ENCODE measurements at regions not wholly inside any gene's neighbourhood (a gene's known extent, or its start where the extent isn't known, plus 50 kb on each side); places are given as distances from the start of the nearest gene placed in this dataset.

GRCh38 chr6:142561511-142562265 lies 259.9 kb downstream of the ADGRG6 start:
- no peak for DNase-seq (ENCODE audit: low read depth)

GRCh38 chr6:142562865-142563264 lies 261.1 kb downstream of the ADGRG6 start:
- DNase-seq (ENCODE audit: low read depth): no peak

GRCh38 chr6:142566628-142567396 lies 265.0 kb downstream of the ADGRG6 start:
- peak; percentile 43 for DNase-seq (ENCODE audit: low read depth)

GRCh38 chr6:142567461-142567860 lies 265.7 kb downstream of the ADGRG6 start:
- DNase-seq (ENCODE audit: low read depth): no peak

- no peak for DNase-seq (ENCODE audit: low read depth)
Observed at GRCh38 chr6:142568857-142569597, 267.2 kb downstream of the ADGRG6 start.

GRCh38 chr6:142569676-142570075 lies 267.9 kb downstream of the ADGRG6 start:
- DNase-seq (ENCODE audit: low read depth): no peak

- DNase-seq (ENCODE audit: low read depth): no peak
Observed at GRCh38 chr6:142570221-142570671, 268.4 kb downstream of the ADGRG6 start.

- DNase-seq (ENCODE audit: low read depth): no peak
Observed at GRCh38 chr6:142592876-142593275, 291.1 kb downstream of the ADGRG6 start.

- DNase-seq (ENCODE audit: low read depth): no peak
Observed at GRCh38 chr6:142597836-142598235, 296.0 kb downstream of the ADGRG6 start.

- DNase-seq (ENCODE audit: low read depth): no peak
Observed at GRCh38 chr6:142601427-142601826, 299.6 kb downstream of the ADGRG6 start.

GRCh38 chr6:142602972-142603371 lies 301.2 kb downstream of the ADGRG6 start:
- DNase-seq (ENCODE audit: low read depth): no peak

- DNase-seq (ENCODE audit: low read depth): no peak
Observed at GRCh38 chr6:142605922-142606485, 304.2 kb downstream of the ADGRG6 start.

- DNase-seq (ENCODE audit: low read depth): no peak
Observed at GRCh38 chr6:142612956-142613355, 311.1 kb downstream of the ADGRG6 start.

- DNase-seq (ENCODE audit: low read depth): no peak
Observed at GRCh38 chr6:142613981-142614380, 312.2 kb downstream of the ADGRG6 start.

GRCh38 chr6:142617158-142617557 lies 315.4 kb downstream of the ADGRG6 start:
- DNase-seq (ENCODE audit: low read depth): no peak

- no peak for DNase-seq (ENCODE audit: low read depth)
Observed at GRCh38 chr6:142621822-142622221, 320.0 kb downstream of the ADGRG6 start.

- no peak for DNase-seq (ENCODE audit: low read depth)
Observed at GRCh38 chr6:142624978-142625715, 319.8 kb downstream of the HIVEP2 start.

GRCh38 chr6:142627474-142627873 lies 317.5 kb downstream of the HIVEP2 start:
- DNase-seq (ENCODE audit: low read depth): no peak

GRCh38 chr6:142631517-142632385 lies 313.2 kb downstream of the HIVEP2 start:
- no peak for DNase-seq (ENCODE audit: low read depth)

GRCh38 chr6:142633317-142633716 lies 311.7 kb downstream of the HIVEP2 start:
- no peak for DNase-seq (ENCODE audit: low read depth)

GRCh38 chr6:142635130-142635529 lies 309.8 kb downstream of the HIVEP2 start:
- no peak for DNase-seq (ENCODE audit: low read depth)

Data from stimulated activated CD8-positive, alpha-beta memory T cell treated with anti-CD3 and anti-CD28 coated beads, Interleukin-12 subunit alpha, Interleukin-12 subunit beta, amount 100 ng/mL, for 1 hour (primary cell).